HCT116 (cell line): ENCODE measurements at regions not wholly inside any gene's neighbourhood (a gene's known extent, or its start where the extent isn't known, plus 50 kb on each side); places are given as distances from the start of the nearest gene placed in this dataset.

Experiments
- ATAC-seq: fragments of 200-7000 bp; cut with Tn5 transposase; 2 replicates; pipeline ENCODE4 v1.9.1; 2020; ENCODE audit warnings: mild to moderate bottlenecking, moderate library complexity
- BruUV-seq: library from RNA; stranded (reverse); fragments of 400-500 nt; replicated peaks from 2 replicates; lab custom pipeline; 2021; lab: Mats Ljungman, UMichigan
- CTCF ChIA-PET: fragments of 300-600 bp; sonication (Branson Sonifier 250); formaldehyde crosslinking; loops from one replicate; lab custom pipeline; 2021; ENCODE audit warnings: antibody characterized with exemption; lab: Charles Lee
- POLR2A ChIA-PET: fragments of 300-600, 350-600 bp; sonication (Branson Sonifier 250); formaldehyde crosslinking; loops from one replicate; lab custom pipeline; 2021; ENCODE audit warnings: antibody characterized with exemption; lab: Charles Lee
- RAD21 ChIA-PET, 2 experiments: fragments of 300-600 bp; sonication (Branson Sonifier 250); formaldehyde crosslinking; loops; one replicate each; lab custom pipeline; 2023; ENCODE audit warnings: low total read pairs in 2 of 2; ENCODE audit not compliant: uncharacterized antibody in 2 of 2, unreplicated experiment in 2 of 2, low non-redundant PET in 1 of 2; lab: Charles Lee
- DNase-seq: peaks from one replicate; pipeline ENCODE4 v3.0.0-alpha.2; 2010; ENCODE audit warnings: low read depth, low spot score
- H2AFZ ChIP-seq: fragments of 200-600 bp; shearing (Covaris generic), sonication (generic); 2 replicates; pipeline ENCODE4 v1.6.1; 2017; ENCODE audit warnings: low read depth, mixed run types, mixed read lengths, antibody characterized with exemption, low read length; ENCODE audit not compliant: poor library complexity, severe bottlenecking
- H3K27ac ChIP-seq: 2 replicates; pipeline ENCODE4 v1.5.1; 2012; ENCODE audit warnings: low read depth, low read length
- H3K27me3 ChIP-seq: fragments of 200-600 bp; sonication (generic); 2 replicates; pipeline ENCODE4 v1.6.1; 2016; ENCODE audit warnings: mixed run types, low read length, mixed read lengths; ENCODE audit not compliant: insufficient read depth
- H3K36me3 ChIP-seq, 2 experiments: fragments of 200-500 bp in 1 of 2; fragments of 200-600 bp in 1 of 2; sonication (Bioruptor generic) in 1 of 2; sonication (generic) in 1 of 2; 2 replicates each; pipeline versions ENCODE4 v1.5.1 to v1.6.1; 2014 to 2016; ENCODE audit warnings: low read length in 2 of 2, inconsistent platforms in 1 of 2, mixed read lengths in 1 of 2, mixed run types in 1 of 2; ENCODE audit not compliant: insufficient read depth in 2 of 2, control insufficient read depth in 1 of 2
- H3K4me1 ChIP-seq, 2 experiments: fragments of 200-600 bp in 1 of 2; sonication (generic) in 1 of 2; 2 replicates each; pipeline versions ENCODE4 v1.5.1 to v1.6.1; 2012 to 2017; ENCODE audit warnings: low read length in 2 of 2, inconsistent platforms in 1 of 2, mild to moderate bottlenecking in 1 of 2, mixed read lengths in 1 of 2, mixed run types in 1 of 2, moderate library complexity in 1 of 2; ENCODE audit not compliant: insufficient read depth in 2 of 2, control insufficient read depth in 1 of 2
- H3K4me2 ChIP-seq: fragments of 200-600 bp; sonication (generic); 2 replicates; pipeline ENCODE4 v1.6.1; 2017; ENCODE audit warnings: mixed run types, low read length, mixed read lengths
- H3K4me3 ChIP-seq, 2 experiments: fragments of 200-600 bp in 1 of 2; sonication (generic) in 1 of 2; replicated peaks in 1 of 2; 2 replicates each; pipeline ENCODE4 v1.5.1; 2011 to 2016; ENCODE audit warnings: low read length in 2 of 2, control low read depth in 1 of 2, low read depth in 1 of 2, mild to moderate bottlenecking in 1 of 2, mixed read lengths in 1 of 2, mixed run types in 1 of 2
- H3K79me2 ChIP-seq: fragments of 200-600 bp; sonication (generic); 2 replicates; pipeline ENCODE4 v1.6.1; 2017; ENCODE audit warnings: mild to moderate bottlenecking, mixed run types, low read length, moderate library complexity, mixed read lengths; ENCODE audit not compliant: insufficient read depth
- H3K9ac ChIP-seq: fragments of 200-600 bp; sonication (generic); 2 replicates; pipeline ENCODE4 v1.6.1; 2016; ENCODE audit warnings: low read length, mixed read lengths
- H3K9me2 ChIP-seq: fragments of 200-600 bp; sonication (generic), shearing (Covaris generic); 2 replicates; pipeline ENCODE4 v1.6.1; 2017; ENCODE audit warnings: mixed run types, mild to moderate bottlenecking, moderate library complexity; ENCODE audit not compliant: insufficient read depth
- H3K9me3 ChIP-seq, 2 experiments: fragments of 200-500 bp in 1 of 2; fragments of 200-600 bp in 1 of 2; sonication (Bioruptor generic) in 1 of 2; sonication (generic) in 1 of 2; 2 replicates each; pipeline ENCODE4 v1.6.1; 2014 to 2017; ENCODE audit warnings: low read length in 2 of 2, mixed read lengths in 2 of 2, inconsistent platforms in 1 of 2, low read depth in 1 of 2, mild to moderate bottlenecking in 1 of 2, mixed run types in 1 of 2, moderate library complexity in 1 of 2; ENCODE audit not compliant: control insufficient read depth in 1 of 2, insufficient read depth in 1 of 2
- H4K20me1 ChIP-seq: fragments of 200-600 bp; sonication (generic), shearing (Covaris generic); 2 replicates; pipeline ENCODE4 v1.6.1; 2017; ENCODE audit warnings: mixed run types, mild to moderate bottlenecking, moderate library complexity; ENCODE audit not compliant: insufficient read depth
- CBX3 ChIP-seq: IDR thresholded peaks from 2 replicates; pipeline ENCODE4 v1.6.1; 2012; ENCODE audit warnings: low read depth
- CEBPB ChIP-seq: IDR thresholded peaks from 2 replicates; pipeline ENCODE4 v1.6.1; 2012; ENCODE audit warnings: low read depth
- EGR1 ChIP-seq: IDR thresholded peaks from 2 replicates; pipeline ENCODE4 v1.6.1; 2012; ENCODE audit warnings: low read depth
- ELF1 ChIP-seq: IDR thresholded peaks from 2 replicates; pipeline ENCODE4 v1.6.1; 2012; ENCODE audit warnings: low read depth, borderline replicate concordance
- EZH2 ChIP-seq: fragments of 200-600 bp; sonication (generic); IDR thresholded peaks from 2 replicates; pipeline ENCODE4 v1.6.1; 2017; ENCODE audit warnings: antibody characterized with exemption, mixed run types
- EZH2phosphoT487 ChIP-seq: fragments of 200-600 bp; IDR thresholded peaks from 2 replicates; pipeline ENCODE4 v1.6.1; 2018; ENCODE audit warnings: antibody characterized with exemption, borderline replicate concordance
- POLR2A ChIP-seq: IDR thresholded peaks from 2 replicates; pipeline ENCODE4 v1.7.0; 2011; ENCODE audit warnings: borderline replicate concordance; ENCODE audit not compliant: insufficient read depth, insufficient read length; ENCODE audit errors: extremely low read depth
- POLR2AphosphoS5 ChIP-seq: IDR thresholded peaks from 2 replicates; pipeline ENCODE4 v1.6.1; 2011; ENCODE audit warnings: mild to moderate bottlenecking, low read depth, low read length, moderate library complexity
- RAD21 ChIP-seq: IDR thresholded peaks from 2 replicates; pipeline ENCODE4 v1.6.1; 2012; ENCODE audit warnings: low read depth, mild to moderate bottlenecking
- REST ChIP-seq: IDR thresholded peaks from 2 replicates; pipeline ENCODE4 v1.6.1; 2012; ENCODE audit warnings: low read depth
- SP1 ChIP-seq: IDR thresholded peaks from 2 replicates; pipeline ENCODE4 v1.6.1; 2012; ENCODE audit warnings: low read depth
- TCF7L2 ChIP-seq: IDR thresholded peaks from 2 replicates; pipeline ENCODE4 v1.7.0; 2011; ENCODE audit warnings: borderline replicate concordance, inconsistent platforms; ENCODE audit not compliant: insufficient read depth, insufficient read length; ENCODE audit errors: extremely low read depth
- YY1 ChIP-seq: IDR thresholded peaks from 2 replicates; pipeline ENCODE4 v1.6.1; 2011; ENCODE audit warnings: low read length, low read depth, moderate library complexity, mild to moderate bottlenecking; ENCODE audit not compliant: insufficient replicate concordance; ENCODE audit errors: extremely low read depth
- ZFX ChIP-seq: fragments of 450-650 bp; IDR thresholded peaks from 2 replicates; pipeline ENCODE4 v1.6.1; 2017
- ZNF274 ChIP-seq: fragments of 200-500 bp; sonication (Bioruptor generic); IDR thresholded peaks from 2 replicates; pipeline ENCODE4 v1.6.1; 2014; ENCODE audit warnings: mild to moderate bottlenecking, low read depth, low read length, inconsistent platforms
- intact Hi-C: fragments of 100-400 bp; cut with micrococcal nuclease; formaldehyde crosslinking; loops from 2 replicates; pipeline ENCODE4 v1.10.0; 2022

DNA sequence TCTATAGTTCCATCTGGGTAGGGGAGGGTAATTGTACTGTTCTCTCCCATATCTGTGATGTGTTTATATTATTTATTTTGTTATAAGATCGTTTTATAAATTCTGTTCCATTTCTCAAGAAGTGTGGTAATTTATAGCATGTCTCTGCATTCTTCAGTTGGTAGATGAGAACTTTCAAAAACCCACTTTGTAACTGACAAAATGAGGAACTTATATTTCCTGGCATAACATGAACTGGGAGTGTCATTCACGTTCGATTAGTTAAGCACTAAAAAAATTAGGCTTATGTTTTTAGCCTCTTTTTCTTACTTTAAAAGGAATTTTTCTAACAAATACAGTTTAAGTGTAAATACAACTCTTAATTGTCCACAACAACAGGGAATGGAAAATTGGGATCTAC lies 230.8 kb downstream of the CGGBP1 start:
- ChIA-PET POLR2A (no interaction called here), CTCF (no interaction called here), RAD21 (no interaction called here)
- no peaks in the 10 kb centered on the region for H3K9me2 ChIP-seq
- no peaks in the 10 kb centered on the region for H3K4me1 ChIP-seq
- intact Hi-C loops = no loop called here
- BruUV-seq = no TSS peak
- DNase-seq = no peak
- H2AFZ ChIP-seq = no peak overlapping the region
- no peaks in the 10 kb centered on the region; the same call in 1 of the 2 replicates for H3K27me3 ChIP-seq
- no peak overlapping the region for H3K27ac ChIP-seq
- TF ChIP-seq ZNF274 = no peak
- no peak for TF ChIP-seq ZFX
- TF ChIP-seq EZH2 = no peak
- no peak for TF ChIP-seq CEBPB
- TF ChIP-seq EZH2phosphoT487 = no peak
- no peak for TF ChIP-seq REST
- no peak for TF ChIP-seq TCF7L2
- no peak for TF ChIP-seq ELF1
- TF ChIP-seq EGR1 = no peak
- TF ChIP-seq RAD21 = no peak
- no peak for TF ChIP-seq POLR2A
- no peak for TF ChIP-seq CBX3
- no peak for TF ChIP-seq YY1
- TF ChIP-seq SP1 = no peak
- TF ChIP-seq POLR2AphosphoS5 = no peak
- H4K20me1 ChIP-seq = no peaks in the 10 kb centered on the region
- no peaks in the 10 kb centered on the region for H3K9me3 ChIP-seq
- H3K79me2 ChIP-seq = no peaks in the 10 kb centered on the region
- no peak overlapping the region for H3K4me3 ChIP-seq
- no peak for ATAC-seq
- no peaks in the 10 kb centered on the region for H3K36me3 ChIP-seq
- H3K9ac ChIP-seq = no peak overlapping the region
- H3K4me2 ChIP-seq = no peak overlapping the region
